ENCODE measurements at regions not wholly inside any gene's neighbourhood (a gene's known extent, or its start where the extent isn't known, plus 50 kb on each side); places are given as distances from the start of the nearest gene placed in this dataset.

DNA sequence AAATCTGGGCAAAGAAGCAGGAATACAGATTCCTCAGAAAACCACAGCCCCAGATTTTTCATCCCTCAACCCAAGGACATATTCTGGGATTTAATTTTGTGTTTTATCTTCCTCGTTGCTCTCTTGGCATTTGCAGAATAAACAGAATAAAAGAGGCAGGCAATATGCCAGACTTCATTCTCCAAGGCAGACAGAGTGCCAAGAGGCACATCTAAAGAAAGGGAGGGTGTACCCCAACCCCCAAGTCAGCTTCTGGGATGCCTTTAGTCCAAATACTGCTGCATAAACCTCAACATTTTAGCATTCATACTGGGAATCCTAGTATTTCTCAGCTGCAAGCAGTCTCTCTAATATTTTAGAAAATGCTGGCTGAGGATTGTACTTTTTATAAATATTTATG is 629.2 kb downstream of the KLHL13 start:
- TF ChIP-seq, protein P1, sequence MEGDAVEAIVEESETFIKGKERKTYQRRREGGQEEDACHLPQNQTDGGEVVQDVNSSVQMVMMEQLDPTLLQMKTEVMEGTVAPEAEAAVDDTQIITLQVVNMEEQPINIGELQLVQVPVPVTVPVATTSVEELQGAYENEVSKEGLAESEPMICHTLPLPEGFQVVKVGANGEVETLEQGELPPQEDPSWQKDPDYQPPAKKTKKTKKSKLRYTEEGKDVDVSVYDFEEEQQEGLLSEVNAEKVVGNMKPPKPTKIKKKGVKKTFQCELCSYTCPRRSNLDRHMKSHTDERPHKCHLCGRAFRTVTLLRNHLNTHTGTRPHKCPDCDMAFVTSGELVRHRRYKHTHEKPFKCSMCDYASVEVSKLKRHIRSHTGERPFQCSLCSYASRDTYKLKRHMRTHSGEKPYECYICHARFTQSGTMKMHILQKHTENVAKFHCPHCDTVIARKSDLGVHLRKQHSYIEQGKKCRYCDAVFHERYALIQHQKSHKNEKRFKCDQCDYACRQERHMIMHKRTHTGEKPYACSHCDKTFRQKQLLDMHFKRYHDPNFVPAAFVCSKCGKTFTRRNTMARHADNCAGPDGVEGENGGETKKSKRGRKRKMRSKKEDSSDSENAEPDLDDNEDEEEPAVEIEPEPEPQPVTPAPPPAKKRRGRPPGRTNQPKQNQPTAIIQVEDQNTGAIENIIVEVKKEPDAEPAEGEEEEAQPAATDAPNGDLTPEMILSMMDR (conservative IDR thresholded peaks at IDR 0.05; ENCODE audit: low read length), result no peak
- TF ChIP-seq EZH2phosphoT487 (IDR thresholded peaks at IDR 0.05; ENCODE audit: borderline replicate concordance), result no peak
- Histone ChIP-seq H3K4me3 (ENCODE audit: low read length, poor library complexity, severe bottlenecking) (no peak overlapping the region), H3K4me2 (ENCODE audit: low read depth, low read length, poor library complexity, severe bottlenecking) (no peak overlapping the region), H3K36me3 (ENCODE audit: insufficient read depth, low read length) (no peaks in the 10 kb centered on the region), H3K79me2 (ENCODE audit: insufficient read depth, low read length) (no peaks in the 10 kb centered on the region), H3K4me1 (ENCODE audit: insufficient read depth, low read length, poor library complexity, severe bottlenecking) (no peaks in the 10 kb centered on the region), H3K9ac (ENCODE audit: low read depth, low read length, poor library complexity, severe bottlenecking) (no peak overlapping the region), H4K20me1 (ENCODE audit: insufficient read depth, low read length, poor library complexity, severe bottlenecking) (no peaks in the 10 kb centered on the region), H3K27me3 (ENCODE audit: insufficient read depth, low read length, poor library complexity, severe bottlenecking) (no peaks in the 10 kb centered on the region), H2AFZ (ENCODE audit: low read length) (no peak overlapping the region), H3F3A (ENCODE audit: low read depth) (no peaks in the 10 kb centered on the region), H3K9me3 (ENCODE audit: insufficient read depth, low read depth, low read length) (no peaks in the 10 kb centered on the region), H3K9me2 (replicated peaks; ENCODE audit: low read depth, low read length) (no peaks in the 10 kb centered on the region)

DNA sequence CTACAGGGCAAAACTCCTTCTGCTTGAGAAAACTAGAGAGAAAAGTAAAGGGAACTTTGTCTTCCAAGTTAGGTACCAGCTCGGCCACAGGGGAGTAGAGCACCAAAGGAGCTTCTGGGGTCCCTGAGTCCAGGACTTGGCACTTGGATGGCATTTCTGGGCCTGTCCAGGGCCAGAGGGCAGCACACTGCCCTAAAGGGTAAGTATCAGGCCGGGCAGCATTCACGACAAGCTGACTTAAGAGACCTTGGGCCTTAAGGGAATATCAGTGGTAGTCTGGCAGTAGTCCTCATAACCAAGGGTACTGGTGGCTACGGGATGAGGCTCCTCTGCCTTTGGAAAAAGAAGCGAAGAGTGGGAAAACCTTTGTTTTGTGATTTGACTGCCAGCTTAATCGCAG is 632.7 kb downstream of the KLHL13 start:
- H3F3A ChIP-seq (ENCODE audit: low read depth), result no peaks in the 10 kb centered on the region
- no peak overlapping the region for H3K4me3 ChIP-seq (ENCODE audit: low read length, poor library complexity, severe bottlenecking)
- H3K4me1 ChIP-seq (ENCODE audit: insufficient read depth, low read length, poor library complexity, severe bottlenecking), result no peaks in the 10 kb centered on the region
- no peak overlapping the region for H2AFZ ChIP-seq (ENCODE audit: low read length)
- H3K36me3 ChIP-seq (ENCODE audit: insufficient read depth, low read length), result no peaks in the 10 kb centered on the region
- no peak overlapping the region for H3K9ac ChIP-seq (ENCODE audit: low read depth, low read length, poor library complexity, severe bottlenecking)
- no peaks in the 10 kb centered on the region for H3K27me3 ChIP-seq (ENCODE audit: insufficient read depth, low read length, poor library complexity, severe bottlenecking)
- H3K9me2 ChIP-seq (replicated peaks; ENCODE audit: low read depth, low read length), result no peaks in the 10 kb centered on the region
- H3K4me2 ChIP-seq (ENCODE audit: low read depth, low read length, poor library complexity, severe bottlenecking), result no peak overlapping the region
- TF ChIP-seq, protein P1 (conservative IDR thresholded peaks at IDR 0.05; ENCODE audit: low read length), result no peak
- TF ChIP-seq EZH2phosphoT487 (IDR thresholded peaks at IDR 0.05; ENCODE audit: borderline replicate concordance), result no peak
- H4K20me1 ChIP-seq (ENCODE audit: insufficient read depth, low read length, poor library complexity, severe bottlenecking), result no peaks in the 10 kb centered on the region
- no peaks in the 10 kb centered on the region for H3K79me2 ChIP-seq (ENCODE audit: insufficient read depth, low read length)
- H3K9me3 ChIP-seq (ENCODE audit: insufficient read depth, low read depth, low read length), result no peaks in the 10 kb centered on the region

DNA sequence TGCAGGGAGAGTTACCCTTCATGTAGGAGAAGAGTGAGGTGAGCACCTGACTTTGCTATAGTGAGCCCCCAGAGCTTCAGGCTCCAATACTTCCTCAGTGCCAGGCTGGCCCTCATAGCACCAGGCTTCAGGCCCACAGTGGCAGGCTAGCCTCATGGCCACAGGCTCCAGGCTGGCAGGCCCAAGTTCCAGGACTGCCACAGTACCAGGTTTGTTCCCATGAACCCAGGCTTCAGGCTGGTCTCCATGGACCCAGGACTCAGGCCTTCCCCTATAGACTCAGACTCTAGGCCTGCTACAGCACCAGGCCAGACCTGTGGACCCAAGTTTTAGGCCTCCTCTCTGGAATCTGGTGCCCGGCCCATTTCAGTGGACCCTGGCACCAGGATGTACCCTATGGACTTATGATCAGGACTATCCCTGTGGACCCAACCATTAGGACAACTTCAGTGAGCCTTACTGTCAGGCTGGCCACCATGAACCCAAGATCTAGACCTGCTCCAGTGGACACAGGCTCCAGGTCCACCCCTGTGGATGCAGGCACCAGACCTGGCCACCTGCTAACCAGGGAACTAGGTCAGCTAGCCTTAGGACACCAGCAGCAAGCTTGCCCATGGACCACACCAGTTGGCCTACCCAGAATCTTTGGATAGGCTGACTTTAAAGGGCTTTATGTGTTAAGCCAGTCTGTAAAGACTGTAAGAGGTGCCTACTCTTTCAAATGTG is 658.2 kb downstream of the KLHL13 start:
- no peaks in the 10 kb centered on the region for H3K36me3 ChIP-seq (ENCODE audit: insufficient read depth, low read length)
- H4K20me1 ChIP-seq (ENCODE audit: insufficient read depth, low read length, poor library complexity, severe bottlenecking), result no peaks in the 10 kb centered on the region
- H3K79me2 ChIP-seq (ENCODE audit: insufficient read depth, low read length), result no peaks in the 10 kb centered on the region
- H3F3A ChIP-seq (ENCODE audit: low read depth), result no peaks in the 10 kb centered on the region
- no peaks in the 10 kb centered on the region for H3K9me3 ChIP-seq (ENCODE audit: insufficient read depth, low read depth, low read length)
- H2AFZ ChIP-seq (ENCODE audit: low read length), result no peak overlapping the region
- H3K27me3 ChIP-seq (ENCODE audit: insufficient read depth, low read length, poor library complexity, severe bottlenecking), result no peaks in the 10 kb centered on the region
- H3K9me2 ChIP-seq (replicated peaks; ENCODE audit: low read depth, low read length), result no peaks in the 10 kb centered on the region
- H3K4me2 ChIP-seq (ENCODE audit: low read depth, low read length, poor library complexity, severe bottlenecking), result no peak overlapping the region
- H3K4me1 ChIP-seq (ENCODE audit: insufficient read depth, low read length, poor library complexity, severe bottlenecking), result no peaks in the 10 kb centered on the region
- TF ChIP-seq, protein P1 (conservative IDR thresholded peaks at IDR 0.05; ENCODE audit: low read length), result no peak
- no peak for TF ChIP-seq EZH2phosphoT487 (IDR thresholded peaks at IDR 0.05; ENCODE audit: borderline replicate concordance)
- H3K4me3 ChIP-seq (ENCODE audit: low read length, poor library complexity, severe bottlenecking), result no peak overlapping the region
- H3K9ac ChIP-seq (ENCODE audit: low read depth, low read length, poor library complexity, severe bottlenecking), result no peak overlapping the region
